ENCODE measurements at regions not wholly inside any gene's neighbourhood (a gene's known extent, or its start where the extent isn't known, plus 50 kb on each side); places are given as distances from the start of the nearest gene placed in this dataset.
A peak's percentile ranks its signal among the peaks of the same experiment; 100 is the strongest.

- in situ Hi-C loops (cut with MboI; ENCODE audit: low sequenced_read_pairs) = loop anchor here (25.0 kb wide), 2 partner anchors 648 to 948 kb away; no protein-coding TSS in a partner anchor
Observed at GRCh38 chr13:60335531-60335930, 61.5 kb upstream of the TDRD3 start.

More at GRCh38 chr13:60335531-60335930, 61.5 kb upstream of the TDRD3 start:
- H3K4me1 ChIP-seq (ENCODE audit: control insufficient read depth, insufficient read depth, low read length) = no peaks in the 10 kb centered on the region
- H2AFZ ChIP-seq (replicated peaks; ENCODE audit: low read length, poor library complexity) = no peak overlapping the region
- H4K20me1 ChIP-seq (ENCODE audit: insufficient read depth, low read length) = no peaks in the 10 kb centered on the region
- H3K9ac ChIP-seq (ENCODE audit: low read depth, low read length) = no peak overlapping the region
- no peak overlapping the region for H2BK120ac ChIP-seq (ENCODE audit: low read depth, low read length)
- H3K9me1 ChIP-seq (ENCODE audit: insufficient read depth, low read length) = no peaks in the 10 kb centered on the region
- no TSS peak for BruUV-seq (replicated peaks)
- TF ChIP-seq CEBPB (IDR thresholded peaks at IDR 0.05; ENCODE audit: low read depth, low read length) = no peak
- peak; percentile 59 for TF ChIP-seq RAD21 (IDR thresholded peaks at IDR 0.05; ENCODE audit: low read length)
- TF ChIP-seq NFE2L2 (IDR thresholded peaks at IDR 0.05; ENCODE audit: low read depth, low read length) = no peak
- peak; percentile 54 for TF ChIP-seq SMC3 (IDR thresholded peaks at IDR 0.05; ENCODE audit: low read depth, low read length)
- no peak for TF ChIP-seq CHD1 (IDR thresholded peaks at IDR 0.05; ENCODE audit: low read depth, low read length)
- TF ChIP-seq USF2 (IDR thresholded peaks at IDR 0.05; ENCODE audit: low read depth, low read length) = no peak
- TF ChIP-seq RFX5 (IDR thresholded peaks at IDR 0.05; ENCODE audit: low read depth, low read length) = no peak
- TF ChIP-seq MXI1 (IDR thresholded peaks at IDR 0.05; ENCODE audit: borderline replicate concordance, low read depth, low read length) = no peak
- TF ChIP-seq MAZ (IDR thresholded peaks at IDR 0.05; ENCODE audit: borderline replicate concordance, low read depth, low read length) = no peak
- TF ChIP-seq RCOR1 (IDR thresholded peaks at IDR 0.05; ENCODE audit: insufficient replicate concordance, low read length) = no peak
- TF ChIP-seq FOS (IDR thresholded peaks at IDR 0.05; ENCODE audit: low read depth, low read length) = no peak
- TF ChIP-seq, protein P1, sequence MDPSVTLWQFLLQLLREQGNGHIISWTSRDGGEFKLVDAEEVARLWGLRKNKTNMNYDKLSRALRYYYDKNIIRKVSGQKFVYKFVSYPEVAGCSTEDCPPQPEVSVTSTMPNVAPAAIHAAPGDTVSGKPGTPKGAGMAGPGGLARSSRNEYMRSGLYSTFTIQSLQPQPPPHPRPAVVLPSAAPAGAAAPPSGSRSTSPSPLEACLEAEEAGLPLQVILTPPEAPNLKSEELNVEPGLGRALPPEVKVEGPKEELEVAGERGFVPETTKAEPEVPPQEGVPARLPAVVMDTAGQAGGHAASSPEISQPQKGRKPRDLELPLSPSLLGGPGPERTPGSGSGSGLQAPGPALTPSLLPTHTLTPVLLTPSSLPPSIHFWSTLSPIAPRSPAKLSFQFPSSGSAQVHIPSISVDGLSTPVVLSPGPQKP (IDR thresholded peaks at IDR 0.05; ENCODE audit: borderline replicate concordance, low read depth, low read length) = no peak
- TF ChIP-seq POLR2A (IDR thresholded peaks at IDR 0.05; ENCODE audit: low read depth, low read length) = no peak
- peak; percentile 69 for TF ChIP-seq CTCF (conservative IDR thresholded peaks at IDR 0.05; ENCODE audit: low read depth, low read length)
- no peak for TF ChIP-seq BHLHE40 (IDR thresholded peaks at IDR 0.05; ENCODE audit: low read depth, low read length)
- TF ChIP-seq MAFK (IDR thresholded peaks at IDR 0.05; ENCODE audit: low read depth, low read length) = peak; percentile 60
- no peak overlapping the region for H3K56ac ChIP-seq (ENCODE audit: extremely low read depth, insufficient read depth, low read length)
- ChIA-PET CTCF (interaction anchor here (0.6 to 1.1 kb wide), 3 partner anchors 9 to 23 kb away, joined by 3 to 4 read pairs (median 3); no protein-coding TSS in a partner anchor), POLR2A (ENCODE audit: unreplicated experiment) (no interaction called here)
- H3K4me3 ChIP-seq (ENCODE audit: insufficient read depth, low read depth, low read length) = no peak overlapping the region
- no peaks in the 10 kb centered on the region for H3K9me3 ChIP-seq (ENCODE audit: control insufficient read depth, insufficient read depth, low read length)
- no peak overlapping the region for H4K91ac ChIP-seq (ENCODE audit: insufficient read depth, low read depth, low read length)
- H2BK5ac ChIP-seq (ENCODE audit: low read depth, low read length, poor library complexity, severe bottlenecking) = no peak overlapping the region
- no peak overlapping the region for H3K18ac ChIP-seq (ENCODE audit: low read depth, low read length)
- no peak overlapping the region for H2AK9ac ChIP-seq (replicated peaks; ENCODE audit: low read depth, low read length, poor library complexity)
- intact Hi-C loops (cut with micrococcal nuclease) = loop anchor here (2.0 to 5.0 kb wide), 4 partner anchors 62 to 945 kb away; partner anchors contain the start of gene TDRD3
- no peak overlapping the region for H4K8ac ChIP-seq (ENCODE audit: low read depth in 2 of 2, low read length in 2 of 2)
- H2BK15ac ChIP-seq (ENCODE audit: low read depth, low read length) = no peak overlapping the region
- H3K14ac ChIP-seq (replicated peaks; ENCODE audit: low read depth, low read length) = no peak overlapping the region
- no peak overlapping the region for H3K27ac ChIP-seq (ENCODE audit: insufficient read depth, low read length)
- WGBS, 2 experiments (ENCODE audit: extremely low coverage in 2 of 2, insufficient read length in 1 of 2) = no CpG with 5 or more reads among the region's 1 CpG
- H4K5ac ChIP-seq (ENCODE audit: low read depth, low read length) = no peak overlapping the region
- H2AK5ac ChIP-seq (ENCODE audit: low read depth, low read length) = no peak overlapping the region
- H3K79me1 ChIP-seq (ENCODE audit: low read depth in 1 of 2, low read length in 2 of 2) = no peaks in the 10 kb centered on the region
- ATAC-seq (ENCODE audit: low read depth) (peak; percentile 67), DNase-seq (peak; percentile 22)
- H3K27me3 ChIP-seq (ENCODE audit: control insufficient read depth, insufficient read depth, low read length) = peaks cover 2% of the 10 kb centered on the region
- dilution Hi-C loops (cut with HindIII; ENCODE audit: low sequenced_read_pairs, unreplicated experiment) = no loop called here
- no peaks in the 10 kb centered on the region for H3K36me3 ChIP-seq (ENCODE audit: control insufficient read depth, insufficient read depth, low read length)
- H3K23ac ChIP-seq (ENCODE audit: low read depth, low read length) = no peak overlapping the region
- H3K4me2 ChIP-seq (ENCODE audit: low read depth, low read length) = no peak overlapping the region
- no peak overlapping the region for H3K4ac ChIP-seq (ENCODE audit: low read depth, low read length)
- no peak overlapping the region for H2BK20ac ChIP-seq (ENCODE audit: low read depth, low read length)

All from IMR-90 (cell line).